Glutamatergic neuron (in vitro differentiated cells): ENCODE measurements at regions not wholly inside any gene's neighbourhood (a gene's known extent, or its start where the extent isn't known, plus 50 kb on each side); places are given as distances from the start of the nearest gene placed in this dataset.
A peak's percentile ranks its signal among the peaks of the same experiment; 100 is the strongest.

ENCODE experiments used
- DNase-seq: peaks from one replicate; pipeline ENCODE4 v3.0.0; 2022
- H3K27ac Mint-ChIP-seq: one replicate; pipeline ENCODE4 v1.8.0; 2020; ENCODE audit warnings: mild to moderate bottlenecking, mixed read lengths, inconsistent platforms; ENCODE audit not compliant: unreplicated experiment
- H3K27me3 Mint-ChIP-seq: one replicate; pipeline ENCODE4 v1.8.0; 2020; ENCODE audit warnings: mild to moderate bottlenecking, moderate library complexity, mixed read lengths, inconsistent platforms; ENCODE audit not compliant: unreplicated experiment
- H3K36me3 Mint-ChIP-seq: one replicate; pipeline ENCODE4 v1.8.0; 2020; ENCODE audit warnings: mild to moderate bottlenecking, mixed read lengths, inconsistent platforms; ENCODE audit not compliant: unreplicated experiment
- H3K4me1 Mint-ChIP-seq: one replicate; pipeline ENCODE4 v1.8.0; 2020; ENCODE audit warnings: mild to moderate bottlenecking, low read depth, mixed read lengths, inconsistent platforms; ENCODE audit not compliant: unreplicated experiment
- H3K4me3 Mint-ChIP-seq: one replicate; pipeline ENCODE4 v1.8.0; 2020; ENCODE audit warnings: mild to moderate bottlenecking, mixed read lengths, inconsistent platforms; ENCODE audit not compliant: unreplicated experiment
- H3K9me3 Mint-ChIP-seq: one replicate; pipeline ENCODE4 v1.8.0; 2020; ENCODE audit warnings: mild to moderate bottlenecking, moderate library complexity, mixed read lengths, inconsistent platforms; ENCODE audit not compliant: unreplicated experiment
- CTCF ChIP-seq: fragments of 200-600 bp; sonication (generic); IDR thresholded peaks from one replicate; pipeline ENCODE4 v1.5.0; 2021; ENCODE audit not compliant: partially characterized antibody, unreplicated experiment

GRCh38 chr15:20351448-20351971 lies 190.1 kb downstream of the GOLGA6L6 start:
- Mint-ChIP-seq H3K4me3 (no peak overlapping the region), H3K36me3 (peaks cover 9% of the 10 kb centered on the region), H3K27me3 (peaks cover 33% of the 10 kb centered on the region), H3K27ac (no peak overlapping the region), H3K4me1 (no peaks in the 10 kb centered on the region), H3K9me3 (peaks cover 46% of the 10 kb centered on the region)
- DNase-seq: no peak
- TF ChIP-seq CTCF: no peak

GRCh38 chr15:20349774-20350498 lies 191.7 kb downstream of the GOLGA6L6 start:
- Mint-ChIP-seq H3K9me3 (peaks cover 30% of the 10 kb centered on the region), H3K4me1 (no peaks in the 10 kb centered on the region), H3K27ac (peak overlapping the region; percentile 17), H3K4me3 (no peak overlapping the region), H3K36me3 (peaks cover 9% of the 10 kb centered on the region), H3K27me3 (peaks cover 21% of the 10 kb centered on the region)
- DNase-seq: no peak
- no peak for TF ChIP-seq CTCF

- peaks cover 30% of the 10 kb centered on the region for H3K9me3 Mint-ChIP-seq
- H3K4me1 Mint-ChIP-seq: no peaks in the 10 kb centered on the region
- H3K27me3 Mint-ChIP-seq: peaks cover 21% of the 10 kb centered on the region
- DNase-seq: no peak
- no peak overlapping the region for H3K4me3 Mint-ChIP-seq
- no peak overlapping the region for H3K27ac Mint-ChIP-seq
- peaks cover 9% of the 10 kb centered on the region for H3K36me3 Mint-ChIP-seq
- no peak for TF ChIP-seq CTCF
These were observed 192.5 kb downstream of the GOLGA6L6 start for GRCh38 chr15:20348900-20349773.

- H3K27me3 Mint-ChIP-seq: peaks cover 21% of the 10 kb centered on the region
- no peak for DNase-seq
- no peaks in the 10 kb centered on the region for H3K4me1 Mint-ChIP-seq
- no peak for TF ChIP-seq CTCF
- H3K27ac Mint-ChIP-seq: no peak overlapping the region
- H3K36me3 Mint-ChIP-seq: peaks cover 9% of the 10 kb centered on the region
- H3K4me3 Mint-ChIP-seq: no peak overlapping the region
- peaks cover 30% of the 10 kb centered on the region for H3K9me3 Mint-ChIP-seq
These were observed 193.2 kb downstream of the GOLGA6L6 start for GRCh38 chr15:20348291-20348899.
